OCI-LY3 (cell line): ENCODE measurements at regions not wholly inside any gene's neighbourhood (a gene's known extent, or its start where the extent isn't known, plus 50 kb on each side); places are given as distances from the start of the nearest gene placed in this dataset.

Experiments
- EZH2phosphoT487 ChIP-seq: fragments of 200-600 bp; shearing (Covaris generic); IDR thresholded peaks from 2 replicates; pipeline ENCODE4 v1.6.1; 2018; ENCODE audit warnings: antibody characterized with exemption, mixed run types, low read depth
- TF ChIP-seq, protein P1 (sequence below): fragments of 200-600, 300-600 bp; sonication (generic); IDR thresholded peaks from 2 replicates; pipeline ENCODE4 v1.5.1; 2014; ENCODE audit warnings: antibody characterized with exemption, low read length, low read depth

DNA sequence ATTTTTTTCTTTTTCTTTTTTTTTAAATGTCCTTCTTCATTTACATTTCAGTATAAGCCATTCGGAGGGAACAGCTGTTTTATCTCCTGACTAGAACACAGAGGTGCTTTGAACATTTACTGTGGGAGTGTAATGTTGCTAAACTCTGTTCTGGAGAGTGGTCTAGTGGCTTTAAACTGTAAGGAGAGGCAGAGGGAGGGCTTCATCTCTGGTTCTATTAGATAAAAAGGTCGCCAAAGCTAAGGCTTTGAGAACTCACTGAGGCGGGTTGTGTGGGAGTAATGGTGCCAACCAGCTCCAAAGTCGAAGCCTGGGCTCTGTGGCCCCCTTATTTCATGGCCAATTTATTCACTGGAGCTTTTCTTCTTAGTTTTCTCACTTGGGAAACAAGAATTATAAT lies 133.2 kb downstream of the ANXA2 start:
- TF ChIP-seq, protein P1, sequence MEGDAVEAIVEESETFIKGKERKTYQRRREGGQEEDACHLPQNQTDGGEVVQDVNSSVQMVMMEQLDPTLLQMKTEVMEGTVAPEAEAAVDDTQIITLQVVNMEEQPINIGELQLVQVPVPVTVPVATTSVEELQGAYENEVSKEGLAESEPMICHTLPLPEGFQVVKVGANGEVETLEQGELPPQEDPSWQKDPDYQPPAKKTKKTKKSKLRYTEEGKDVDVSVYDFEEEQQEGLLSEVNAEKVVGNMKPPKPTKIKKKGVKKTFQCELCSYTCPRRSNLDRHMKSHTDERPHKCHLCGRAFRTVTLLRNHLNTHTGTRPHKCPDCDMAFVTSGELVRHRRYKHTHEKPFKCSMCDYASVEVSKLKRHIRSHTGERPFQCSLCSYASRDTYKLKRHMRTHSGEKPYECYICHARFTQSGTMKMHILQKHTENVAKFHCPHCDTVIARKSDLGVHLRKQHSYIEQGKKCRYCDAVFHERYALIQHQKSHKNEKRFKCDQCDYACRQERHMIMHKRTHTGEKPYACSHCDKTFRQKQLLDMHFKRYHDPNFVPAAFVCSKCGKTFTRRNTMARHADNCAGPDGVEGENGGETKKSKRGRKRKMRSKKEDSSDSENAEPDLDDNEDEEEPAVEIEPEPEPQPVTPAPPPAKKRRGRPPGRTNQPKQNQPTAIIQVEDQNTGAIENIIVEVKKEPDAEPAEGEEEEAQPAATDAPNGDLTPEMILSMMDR: no peak
- no peak for TF ChIP-seq EZH2phosphoT487
